HCT116 (cell line): ENCODE measurements at regions not wholly inside any gene's neighbourhood (a gene's known extent, or its start where the extent isn't known, plus 50 kb on each side); places are given as distances from the start of the nearest gene placed in this dataset.

ENCODE experiments used
- ATAC-seq: fragments of 200-7000 bp; cut with Tn5 transposase; 2 replicates; pipeline ENCODE4 v1.9.1; 2020; ENCODE audit warnings: mild to moderate bottlenecking, moderate library complexity
- BruUV-seq: library from RNA; stranded (reverse); fragments of 400-500 nt; replicated peaks from 2 replicates; lab custom pipeline; 2021; lab: Mats Ljungman, UMichigan
- CTCF ChIA-PET: fragments of 300-600 bp; sonication (Branson Sonifier 250); formaldehyde crosslinking; loops from one replicate; lab custom pipeline; 2021; ENCODE audit warnings: antibody characterized with exemption; lab: Charles Lee
- POLR2A ChIA-PET: fragments of 300-600, 350-600 bp; sonication (Branson Sonifier 250); formaldehyde crosslinking; loops from one replicate; lab custom pipeline; 2021; ENCODE audit warnings: antibody characterized with exemption; lab: Charles Lee
- RAD21 ChIA-PET, 2 experiments: fragments of 300-600 bp; sonication (Branson Sonifier 250); formaldehyde crosslinking; loops; one replicate each; lab custom pipeline; 2023; ENCODE audit warnings: low total read pairs in 2 of 2; ENCODE audit not compliant: uncharacterized antibody in 2 of 2, unreplicated experiment in 2 of 2, low non-redundant PET in 1 of 2; lab: Charles Lee
- DNase-seq: peaks from one replicate; pipeline ENCODE4 v3.0.0-alpha.2; 2010; ENCODE audit warnings: low read depth, low spot score
- H2AFZ ChIP-seq: fragments of 200-600 bp; shearing (Covaris generic), sonication (generic); 2 replicates; pipeline ENCODE4 v1.6.1; 2017; ENCODE audit warnings: low read depth, mixed run types, mixed read lengths, antibody characterized with exemption, low read length; ENCODE audit not compliant: poor library complexity, severe bottlenecking
- H3K27ac ChIP-seq: 2 replicates; pipeline ENCODE4 v1.5.1; 2012; ENCODE audit warnings: low read depth, low read length
- H3K27me3 ChIP-seq: fragments of 200-600 bp; sonication (generic); 2 replicates; pipeline ENCODE4 v1.6.1; 2016; ENCODE audit warnings: mixed run types, low read length, mixed read lengths; ENCODE audit not compliant: insufficient read depth
- H3K36me3 ChIP-seq, 2 experiments: fragments of 200-500 bp in 1 of 2; fragments of 200-600 bp in 1 of 2; sonication (Bioruptor generic) in 1 of 2; sonication (generic) in 1 of 2; 2 replicates each; pipeline versions ENCODE4 v1.5.1 to v1.6.1; 2014 to 2016; ENCODE audit warnings: low read length in 2 of 2, inconsistent platforms in 1 of 2, mixed read lengths in 1 of 2, mixed run types in 1 of 2; ENCODE audit not compliant: insufficient read depth in 2 of 2, control insufficient read depth in 1 of 2
- H3K4me1 ChIP-seq, 2 experiments: fragments of 200-600 bp in 1 of 2; sonication (generic) in 1 of 2; 2 replicates each; pipeline versions ENCODE4 v1.5.1 to v1.6.1; 2012 to 2017; ENCODE audit warnings: low read length in 2 of 2, inconsistent platforms in 1 of 2, mild to moderate bottlenecking in 1 of 2, mixed read lengths in 1 of 2, mixed run types in 1 of 2, moderate library complexity in 1 of 2; ENCODE audit not compliant: insufficient read depth in 2 of 2, control insufficient read depth in 1 of 2
- H3K4me2 ChIP-seq: fragments of 200-600 bp; sonication (generic); 2 replicates; pipeline ENCODE4 v1.6.1; 2017; ENCODE audit warnings: mixed run types, low read length, mixed read lengths
- H3K4me3 ChIP-seq, 2 experiments: fragments of 200-600 bp in 1 of 2; sonication (generic) in 1 of 2; replicated peaks in 1 of 2; 2 replicates each; pipeline ENCODE4 v1.5.1; 2011 to 2016; ENCODE audit warnings: low read length in 2 of 2, control low read depth in 1 of 2, low read depth in 1 of 2, mild to moderate bottlenecking in 1 of 2, mixed read lengths in 1 of 2, mixed run types in 1 of 2
- H3K79me2 ChIP-seq: fragments of 200-600 bp; sonication (generic); 2 replicates; pipeline ENCODE4 v1.6.1; 2017; ENCODE audit warnings: mild to moderate bottlenecking, mixed run types, low read length, moderate library complexity, mixed read lengths; ENCODE audit not compliant: insufficient read depth
- H3K9ac ChIP-seq: fragments of 200-600 bp; sonication (generic); 2 replicates; pipeline ENCODE4 v1.6.1; 2016; ENCODE audit warnings: low read length, mixed read lengths
- H3K9me2 ChIP-seq: fragments of 200-600 bp; sonication (generic), shearing (Covaris generic); 2 replicates; pipeline ENCODE4 v1.6.1; 2017; ENCODE audit warnings: mixed run types, mild to moderate bottlenecking, moderate library complexity; ENCODE audit not compliant: insufficient read depth
- H3K9me3 ChIP-seq, 2 experiments: fragments of 200-500 bp in 1 of 2; fragments of 200-600 bp in 1 of 2; sonication (Bioruptor generic) in 1 of 2; sonication (generic) in 1 of 2; 2 replicates each; pipeline ENCODE4 v1.6.1; 2014 to 2017; ENCODE audit warnings: low read length in 2 of 2, mixed read lengths in 2 of 2, inconsistent platforms in 1 of 2, low read depth in 1 of 2, mild to moderate bottlenecking in 1 of 2, mixed run types in 1 of 2, moderate library complexity in 1 of 2; ENCODE audit not compliant: control insufficient read depth in 1 of 2, insufficient read depth in 1 of 2
- H4K20me1 ChIP-seq: fragments of 200-600 bp; sonication (generic), shearing (Covaris generic); 2 replicates; pipeline ENCODE4 v1.6.1; 2017; ENCODE audit warnings: mixed run types, mild to moderate bottlenecking, moderate library complexity; ENCODE audit not compliant: insufficient read depth
- EZH2 ChIP-seq: fragments of 200-600 bp; sonication (generic); IDR thresholded peaks from 2 replicates; pipeline ENCODE4 v1.6.1; 2017; ENCODE audit warnings: antibody characterized with exemption, mixed run types
- SP1 ChIP-seq: IDR thresholded peaks from 2 replicates; pipeline ENCODE4 v1.6.1; 2012; ENCODE audit warnings: low read depth
- ZFX ChIP-seq: fragments of 450-650 bp; IDR thresholded peaks from 2 replicates; pipeline ENCODE4 v1.6.1; 2017
- intact Hi-C: fragments of 100-400 bp; cut with micrococcal nuclease; formaldehyde crosslinking; loops from 2 replicates; pipeline ENCODE4 v1.10.0; 2022
- TF ChIP-seq, protein P1 (sequence below): IDR thresholded peaks from 2 replicates; pipeline ENCODE4 v1.6.1; 2011; ENCODE audit warnings: mild to moderate bottlenecking, low read length, moderate library complexity; ENCODE audit not compliant: insufficient replicate concordance; ENCODE audit errors: extremely low read depth
- TF ChIP-seq, protein P2 (sequence below): IDR thresholded peaks from 2 replicates; pipeline ENCODE4 v1.6.1; 2012; ENCODE audit warnings: low read depth
- TF ChIP-seq, protein P3 (sequence below), 3 experiments: fragments of 200-600 bp in 1 of 3; sonication (generic) in 1 of 3; IDR thresholded peaks in 2 of 3; conservative IDR thresholded peaks in 1 of 3; 2 replicates each; pipeline ENCODE4 v1.5.1; 2012 to 2017; ENCODE audit warnings: low read depth in 2 of 3, low read length in 2 of 3, antibody characterized with exemption in 1 of 3, borderline replicate concordance in 1 of 3, control low read depth in 1 of 3, mild to moderate bottlenecking in 1 of 3, mixed read lengths in 1 of 3, mixed run types in 1 of 3, moderate library complexity in 1 of 3; ENCODE audit not compliant: insufficient read depth in 1 of 3

DNA sequence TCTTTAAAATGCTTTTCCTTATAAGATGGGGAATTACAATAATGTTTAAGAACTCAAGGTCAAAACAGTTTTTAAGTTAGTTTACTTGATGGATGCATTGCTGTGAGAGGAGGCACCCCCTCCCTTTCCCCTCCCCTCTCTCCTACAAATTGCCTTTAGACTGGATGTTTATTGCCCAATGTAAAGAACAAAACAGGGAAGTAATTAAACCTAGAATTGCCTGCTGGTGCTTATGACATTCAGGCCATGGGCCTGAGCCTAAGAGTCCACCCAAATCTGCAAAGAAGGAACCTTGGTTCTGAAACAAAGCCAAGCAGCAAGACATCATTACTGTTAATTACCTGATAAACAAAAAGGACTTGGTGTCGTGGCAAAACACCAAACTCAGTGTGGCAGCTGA is 630.3 kb downstream of the ISL1 start:
- Histone ChIP-seq H4K20me1 (no peaks in the 10 kb centered on the region), H3K4me3 (no peak overlapping the region), H3K4me1 (no peaks in the 10 kb centered on the region), H3K9me3 (no peaks in the 10 kb centered on the region), H3K9me2 (no peaks in the 10 kb centered on the region)
- DNase-seq, result no peak
- CTCF ChIA-PET, result no interaction called here
- TF ChIP-seq ZFX, result no peak
- TF ChIP-seq, protein P1, sequence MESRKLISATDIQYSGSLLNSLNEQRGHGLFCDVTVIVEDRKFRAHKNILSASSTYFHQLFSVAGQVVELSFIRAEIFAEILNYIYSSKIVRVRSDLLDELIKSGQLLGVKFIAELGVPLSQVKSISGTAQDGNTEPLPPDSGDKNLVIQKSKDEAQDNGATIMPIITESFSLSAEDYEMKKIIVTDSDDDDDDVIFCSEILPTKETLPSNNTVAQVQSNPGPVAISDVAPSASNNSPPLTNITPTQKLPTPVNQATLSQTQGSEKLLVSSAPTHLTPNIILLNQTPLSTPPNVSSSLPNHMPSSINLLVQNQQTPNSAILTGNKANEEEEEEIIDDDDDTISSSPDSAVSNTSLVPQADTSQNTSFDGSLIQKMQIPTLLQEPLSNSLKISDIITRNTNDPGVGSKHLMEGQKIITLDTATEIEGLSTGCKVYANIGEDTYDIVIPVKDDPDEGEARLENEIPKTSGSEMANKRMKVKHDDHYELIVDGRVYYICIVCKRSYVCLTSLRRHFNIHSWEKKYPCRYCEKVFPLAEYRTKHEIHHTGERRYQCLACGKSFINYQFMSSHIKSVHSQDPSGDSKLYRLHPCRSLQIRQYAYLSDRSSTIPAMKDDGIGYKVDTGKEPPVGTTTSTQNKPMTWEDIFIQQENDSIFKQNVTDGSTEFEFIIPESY, result no peak
- TF ChIP-seq, protein P2, sequence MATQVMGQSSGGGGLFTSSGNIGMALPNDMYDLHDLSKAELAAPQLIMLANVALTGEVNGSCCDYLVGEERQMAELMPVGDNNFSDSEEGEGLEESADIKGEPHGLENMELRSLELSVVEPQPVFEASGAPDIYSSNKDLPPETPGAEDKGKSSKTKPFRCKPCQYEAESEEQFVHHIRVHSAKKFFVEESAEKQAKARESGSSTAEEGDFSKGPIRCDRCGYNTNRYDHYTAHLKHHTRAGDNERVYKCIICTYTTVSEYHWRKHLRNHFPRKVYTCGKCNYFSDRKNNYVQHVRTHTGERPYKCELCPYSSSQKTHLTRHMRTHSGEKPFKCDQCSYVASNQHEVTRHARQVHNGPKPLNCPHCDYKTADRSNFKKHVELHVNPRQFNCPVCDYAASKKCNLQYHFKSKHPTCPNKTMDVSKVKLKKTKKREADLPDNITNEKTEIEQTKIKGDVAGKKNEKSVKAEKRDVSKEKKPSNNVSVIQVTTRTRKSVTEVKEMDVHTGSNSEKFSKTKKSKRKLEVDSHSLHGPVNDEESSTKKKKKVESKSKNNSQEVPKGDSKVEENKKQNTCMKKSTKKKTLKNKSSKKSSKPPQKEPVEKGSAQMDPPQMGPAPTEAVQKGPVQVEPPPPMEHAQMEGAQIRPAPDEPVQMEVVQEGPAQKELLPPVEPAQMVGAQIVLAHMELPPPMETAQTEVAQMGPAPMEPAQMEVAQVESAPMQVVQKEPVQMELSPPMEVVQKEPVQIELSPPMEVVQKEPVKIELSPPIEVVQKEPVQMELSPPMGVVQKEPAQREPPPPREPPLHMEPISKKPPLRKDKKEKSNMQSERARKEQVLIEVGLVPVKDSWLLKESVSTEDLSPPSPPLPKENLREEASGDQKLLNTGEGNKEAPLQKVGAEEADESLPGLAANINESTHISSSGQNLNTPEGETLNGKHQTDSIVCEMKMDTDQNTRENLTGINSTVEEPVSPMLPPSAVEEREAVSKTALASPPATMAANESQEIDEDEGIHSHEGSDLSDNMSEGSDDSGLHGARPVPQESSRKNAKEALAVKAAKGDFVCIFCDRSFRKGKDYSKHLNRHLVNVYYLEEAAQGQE, result no peak
- TF ChIP-seq SP1, result no peak
- TF ChIP-seq, protein P3, sequence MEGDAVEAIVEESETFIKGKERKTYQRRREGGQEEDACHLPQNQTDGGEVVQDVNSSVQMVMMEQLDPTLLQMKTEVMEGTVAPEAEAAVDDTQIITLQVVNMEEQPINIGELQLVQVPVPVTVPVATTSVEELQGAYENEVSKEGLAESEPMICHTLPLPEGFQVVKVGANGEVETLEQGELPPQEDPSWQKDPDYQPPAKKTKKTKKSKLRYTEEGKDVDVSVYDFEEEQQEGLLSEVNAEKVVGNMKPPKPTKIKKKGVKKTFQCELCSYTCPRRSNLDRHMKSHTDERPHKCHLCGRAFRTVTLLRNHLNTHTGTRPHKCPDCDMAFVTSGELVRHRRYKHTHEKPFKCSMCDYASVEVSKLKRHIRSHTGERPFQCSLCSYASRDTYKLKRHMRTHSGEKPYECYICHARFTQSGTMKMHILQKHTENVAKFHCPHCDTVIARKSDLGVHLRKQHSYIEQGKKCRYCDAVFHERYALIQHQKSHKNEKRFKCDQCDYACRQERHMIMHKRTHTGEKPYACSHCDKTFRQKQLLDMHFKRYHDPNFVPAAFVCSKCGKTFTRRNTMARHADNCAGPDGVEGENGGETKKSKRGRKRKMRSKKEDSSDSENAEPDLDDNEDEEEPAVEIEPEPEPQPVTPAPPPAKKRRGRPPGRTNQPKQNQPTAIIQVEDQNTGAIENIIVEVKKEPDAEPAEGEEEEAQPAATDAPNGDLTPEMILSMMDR (IDR thresholded peaks at IDR 0.05 in 2 of 3, conservative IDR thresholded peaks at IDR 0.05 in 1 of 3; ENCODE audit: borderline replicate concordance in 1 of 3, insufficient read depth in 1 of 3, low read depth in 2 of 3, low read length in 2 of 3), result no peak
- TF ChIP-seq EZH2, result no peak
- TF ChIP-seq, all 23 proteins: peak for 0
- Histone ChIP-seq H3K36me3 (no peaks in the 10 kb centered on the region), H3K9ac (no peak overlapping the region), H3K27me3 (no peaks in the 10 kb centered on the region), H3K27ac (no peak overlapping the region), H3K4me2 (no peak overlapping the region), H3K79me2 (no peaks in the 10 kb centered on the region), H2AFZ (no peak overlapping the region)
- RAD21 ChIA-PET, result no interaction called here
- no TSS peak for BruUV-seq
- intact Hi-C loops, result no loop called here
- ATAC-seq, result no peak
- POLR2A ChIA-PET, result no interaction called here
